ENCODE measurements at regions not wholly inside any gene's neighbourhood (a gene's known extent, or its start where the extent isn't known, plus 50 kb on each side); places are given as distances from the start of the nearest gene placed in this dataset.

GRCh38 chr3:76656531-76657070, 383.3 kb upstream of the ROBO2 start:
- H3K36me3 ChIP-seq (replicated peaks in 1 of 2; ENCODE audit: control insufficient read depth in 1 of 2, insufficient read depth in 2 of 2, low read length in 1 of 2), result no peaks in the 10 kb centered on the region
- H3K4me1 ChIP-seq (ENCODE audit: control insufficient read depth in 1 of 2, insufficient read depth in 2 of 2, low read depth in 1 of 2, low read length in 1 of 2), result no peaks in the 10 kb centered on the region
- CTCF ChIA-PET, result interaction anchor here (1.3 to 1.6 kb wide), 2 partner anchors 10 kb away, joined by 3 to 4 read pairs; no protein-coding TSS in a partner anchor
- WGBS (ENCODE audit: low lambda C conversion rate), result 47% methylated on average over 4 of the region's 4 CpGs
- H3K9ac ChIP-seq, result no peak overlapping the region
- H3K4me2 ChIP-seq, result no peak overlapping the region
- H3K9me3 ChIP-seq, result no peaks in the 10 kb centered on the region
- no peak overlapping the region for H2AFZ ChIP-seq (ENCODE audit: low read depth)
- no peaks in the 10 kb centered on the region for H3K27me3 ChIP-seq (ENCODE audit: insufficient read depth)
- POLR2A ChIA-PET, result no interaction called here
- H3K4me3 ChIP-seq (ENCODE audit: low read depth in 2 of 2, low read length in 1 of 2), result no peak overlapping the region
- H3K79me2 ChIP-seq (ENCODE audit: insufficient read depth), result no peaks in the 10 kb centered on the region
- no peak for DNase-seq
- no peaks in the 10 kb centered on the region for H3K9me2 ChIP-seq
- no peak for TF ChIP-seq EZH2phosphoT487 (IDR thresholded peaks at IDR 0.05; ENCODE audit: borderline replicate concordance, low read depth)
- no peak for TF ChIP-seq SMC3 (IDR thresholded peaks at IDR 0.05; ENCODE audit: low read depth, low read length)
- no peak for TF ChIP-seq RFX5 (IDR thresholded peaks at IDR 0.05; ENCODE audit: low read length)
- no peak for TF ChIP-seq ZBTB33 (IDR thresholded peaks at IDR 0.05; ENCODE audit: borderline replicate concordance, low read depth)
- no peak for TF ChIP-seq ELF1 (IDR thresholded peaks at IDR 0.05)
- TF ChIP-seq USF1 (IDR thresholded peaks at IDR 0.05; ENCODE audit: borderline replicate concordance, low read depth), result no peak
- TF ChIP-seq YY1 (IDR thresholded peaks at IDR 0.05; ENCODE audit: low read depth), result no peak
- TF ChIP-seq IRF3 (IDR thresholded peaks at IDR 0.05; ENCODE audit: low read depth, low read length), result no peak
- TF ChIP-seq FOXM1 (IDR thresholded peaks at IDR 0.05; ENCODE audit: low read depth), result no peak
- no peak for TF ChIP-seq CTCF (IDR thresholded peaks at IDR 0.05)
- no peak for TF ChIP-seq TAF1 (IDR thresholded peaks at IDR 0.05; ENCODE audit: borderline replicate concordance, low read depth, low read length)
- TF ChIP-seq SIN3A (IDR thresholded peaks at IDR 0.05; ENCODE audit: borderline replicate concordance, low read depth, low read length), result no peak
- no peak for TF ChIP-seq MEF2A (IDR thresholded peaks at IDR 0.05; ENCODE audit: borderline replicate concordance, low read depth)
- no peak for TF ChIP-seq GABPA (IDR thresholded peaks at IDR 0.05; ENCODE audit: low read depth)
- TF ChIP-seq MXI1 (IDR thresholded peaks at IDR 0.05; ENCODE audit: low read depth, low read length), result no peak
- TF ChIP-seq RCOR1 (IDR thresholded peaks at IDR 0.05; ENCODE audit: low read length), result no peak
- no peak for TF ChIP-seq REST (IDR thresholded peaks at IDR 0.05; ENCODE audit: low read depth, low read length)
- no peak for TF ChIP-seq RXRA (IDR thresholded peaks at IDR 0.05; ENCODE audit: borderline replicate concordance, low read depth)
- H3F3A ChIP-seq (replicated peaks; ENCODE audit: insufficient read depth), result no peaks in the 10 kb centered on the region
- H3K27ac ChIP-seq (ENCODE audit: low read depth in 2 of 2, low read length in 1 of 2), result no peak overlapping the region
- no peaks in the 10 kb centered on the region for H4K20me1 ChIP-seq (ENCODE audit: insufficient read depth)
